ENCODE measurements at regions not wholly inside any gene's neighbourhood (a gene's known extent, or its start where the extent isn't known, plus 50 kb on each side); places are given as distances from the start of the nearest gene placed in this dataset.

GRCh38 chr1:106173101-106173500 is 883.4 kb upstream of the PRMT6 start:
- no peak for FAIRE-seq
- DNase-seq (ENCODE audit: insufficient read length, low spot score) = no peak

GRCh38 chr1:106178791-106179190 is 877.7 kb upstream of the PRMT6 start:
- FAIRE-seq (no peak), DNase-seq (ENCODE audit: insufficient read length, low spot score) (no peak)

- FAIRE-seq (no peak), DNase-seq (ENCODE audit: insufficient read length, low spot score) (no peak)
Measured at GRCh38 chr1:106181866-106182265, 874.6 kb upstream of the PRMT6 start.

DNA sequence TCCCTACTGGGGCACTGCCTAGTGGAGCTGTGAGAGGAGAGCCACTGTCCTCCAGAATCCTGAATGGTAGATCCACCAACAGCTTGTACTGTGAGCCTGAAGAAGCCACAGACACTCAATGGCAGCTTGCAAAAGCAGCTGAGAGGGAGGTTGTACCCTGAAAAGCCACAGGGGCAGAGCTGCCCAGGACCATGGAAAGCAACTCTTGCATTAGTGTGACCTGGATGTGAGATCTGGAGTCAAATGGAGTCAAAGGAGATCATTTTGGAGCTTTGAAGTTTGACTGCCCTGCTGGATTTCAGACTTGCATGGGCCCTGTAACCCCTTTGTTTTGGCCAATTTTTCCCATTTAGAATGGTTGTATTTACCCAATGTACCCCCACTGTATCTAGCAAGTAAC is 871.4 kb upstream of the PRMT6 start:
- DNase-seq (ENCODE audit: insufficient read length, low spot score) (no peak), FAIRE-seq (no peak)

DNA sequence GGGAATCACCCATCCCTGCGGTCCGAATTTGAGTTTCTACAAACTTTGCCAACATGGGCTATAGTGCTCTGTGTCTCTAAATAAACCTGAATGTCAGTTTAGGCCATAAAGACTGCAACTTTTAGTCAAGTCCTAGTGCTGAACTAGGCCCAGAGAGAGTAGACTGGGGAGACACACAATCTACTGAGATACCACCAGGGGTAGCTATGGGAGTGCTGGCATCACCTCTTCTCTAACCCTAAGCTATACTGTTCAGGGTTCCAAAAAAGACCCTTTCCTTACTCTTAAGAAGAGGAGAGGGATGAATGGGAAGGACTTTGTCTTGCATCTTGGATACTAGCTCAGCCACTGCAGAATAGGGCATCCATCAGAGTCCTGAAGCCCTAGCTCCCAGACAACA is 866.7 kb upstream of the PRMT6 start:
- DNase-seq (ENCODE audit: insufficient read length, low spot score) (no peak), FAIRE-seq (no peak)

DNA sequence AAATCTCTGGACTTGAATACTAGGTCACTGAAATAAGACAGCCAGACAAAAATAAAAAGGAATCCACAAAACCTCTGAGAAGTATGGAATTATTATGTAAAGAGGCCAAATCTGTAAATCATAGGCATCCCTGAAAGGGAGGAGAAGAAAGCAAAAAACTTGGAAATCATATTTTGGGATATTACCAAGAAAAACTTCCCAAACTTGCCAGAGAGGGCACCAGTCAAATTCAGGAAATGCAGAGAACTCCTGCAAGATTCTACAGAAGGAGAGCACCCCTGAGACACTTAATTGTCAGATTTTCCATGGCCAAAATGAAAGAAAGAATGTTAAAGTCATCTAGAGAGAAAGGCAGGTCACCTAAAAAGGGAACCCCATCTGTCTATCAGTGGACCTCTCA is 862.3 kb upstream of the PRMT6 start:
- FAIRE-seq (no peak), DNase-seq (ENCODE audit: insufficient read length, low spot score) (no peak)

GRCh38 chr1:106200711-106201110 is 855.8 kb upstream of the PRMT6 start:
- DNase-seq (ENCODE audit: insufficient read length, low spot score) = no peak
- no peak for FAIRE-seq

DNA sequence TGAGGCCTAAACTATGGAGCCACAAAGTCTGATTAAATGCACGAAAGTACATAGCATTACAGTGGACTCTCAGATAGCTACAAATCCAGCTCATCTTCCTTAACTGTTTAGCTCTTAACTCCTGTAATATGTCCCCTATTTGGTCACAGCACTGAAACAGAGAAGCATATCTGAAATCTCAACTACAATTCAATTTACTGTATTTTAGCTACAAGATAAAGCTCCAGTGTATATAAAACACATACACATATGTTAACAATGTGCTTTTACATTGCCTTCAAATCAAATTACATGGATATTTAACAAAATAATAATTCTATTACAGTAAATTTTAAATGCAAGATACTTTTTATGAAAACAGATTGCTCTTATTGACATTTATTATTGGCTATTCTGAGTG is 849.3 kb upstream of the PRMT6 start:
- DNase-seq (ENCODE audit: insufficient read length, low spot score) = no peak
- no peak for FAIRE-seq

- no peak for FAIRE-seq
- no peak for DNase-seq (ENCODE audit: insufficient read length, low spot score)
Measured at GRCh38 chr1:106217765-106218164, 838.7 kb upstream of the PRMT6 start.

DNA sequence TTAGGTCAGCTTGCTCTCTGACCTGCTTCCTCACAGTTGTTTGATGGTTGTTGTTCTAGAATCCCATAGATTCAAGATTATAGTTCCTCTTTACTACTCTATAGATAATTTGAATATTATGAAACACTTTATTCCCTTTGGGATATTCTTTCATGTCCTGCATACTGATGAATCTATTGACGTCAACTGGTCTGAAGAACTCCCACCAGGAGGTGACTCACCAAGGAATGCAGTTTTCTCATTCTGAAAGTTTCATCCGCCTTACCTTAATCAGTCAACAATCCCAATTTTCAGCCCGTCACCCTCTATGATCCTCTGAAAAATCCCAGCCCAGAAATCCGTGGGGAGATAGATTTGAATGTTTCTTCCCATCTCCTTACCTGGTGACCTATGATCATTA is 834.1 kb upstream of the PRMT6 start:
- FAIRE-seq = no peak
- no peak for DNase-seq (ENCODE audit: insufficient read length, low spot score)

DNA sequence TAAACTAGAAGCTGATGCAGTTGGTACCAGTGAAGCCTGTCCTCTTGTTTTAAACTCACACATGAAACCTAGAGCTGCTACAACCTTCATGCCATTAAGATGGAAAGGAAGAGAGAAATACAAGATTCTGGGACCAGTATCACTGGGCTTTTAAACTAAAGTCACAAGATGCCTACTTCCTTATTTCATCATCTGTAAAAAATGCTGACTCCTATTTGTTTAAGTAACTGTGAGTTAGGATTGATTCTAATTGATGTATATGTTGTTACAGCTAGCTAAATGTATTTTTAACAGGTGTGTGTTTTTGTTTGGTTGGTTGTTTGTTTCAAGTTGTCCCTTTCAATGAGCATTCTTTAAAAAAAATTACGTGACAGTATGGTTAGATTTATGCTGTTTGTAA is 833.3 kb upstream of the PRMT6 start:
- no peak for FAIRE-seq

DNA sequence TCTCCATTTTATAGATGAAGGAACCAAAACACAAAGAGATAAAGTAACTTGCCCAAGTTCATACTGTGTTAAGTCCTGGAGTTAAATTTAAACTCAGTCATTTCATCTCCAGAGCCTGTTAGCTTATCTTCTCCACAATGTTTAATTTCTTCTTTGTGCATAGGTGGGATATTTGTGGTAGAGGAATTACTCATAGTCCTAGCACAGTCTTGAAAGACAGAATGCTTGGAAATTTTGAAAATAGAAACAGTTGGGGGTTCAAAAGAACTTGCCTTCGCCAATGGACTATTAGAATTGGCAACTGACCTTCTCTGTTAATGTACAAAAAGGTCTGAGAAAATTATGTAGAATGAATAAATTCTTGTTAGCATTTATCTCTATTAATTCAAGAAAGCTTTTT is 832.0 kb upstream of the PRMT6 start:
- DNase-seq (ENCODE audit: insufficient read length, low spot score) (no peak), FAIRE-seq (no peak)

More for the DNA sequence above, 833.3 kb upstream of the PRMT6 start:
- DNase-seq (ENCODE audit: insufficient read length, low spot score) = no peak

DNA sequence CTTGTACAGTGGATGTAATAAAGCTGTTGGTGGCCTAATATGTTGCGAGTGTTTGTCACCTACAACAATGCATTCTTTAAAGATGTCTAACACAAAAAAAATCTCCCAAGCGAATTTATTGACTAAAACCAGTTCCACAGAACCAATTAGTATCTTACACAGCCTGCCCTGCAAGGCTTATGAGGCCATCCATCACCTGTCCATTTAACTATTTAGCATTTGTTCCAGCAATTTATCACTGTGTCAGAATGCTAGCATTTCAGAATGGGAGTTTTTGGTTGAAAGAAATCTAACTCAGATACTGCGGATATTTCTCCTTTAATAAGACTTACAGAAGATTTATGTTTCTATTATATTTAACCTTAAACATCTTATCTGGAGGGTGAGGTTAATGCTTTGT is 831.1 kb upstream of the PRMT6 start:
- DNase-seq (ENCODE audit: insufficient read length, low spot score) = no peak
- no peak for FAIRE-seq

DNA sequence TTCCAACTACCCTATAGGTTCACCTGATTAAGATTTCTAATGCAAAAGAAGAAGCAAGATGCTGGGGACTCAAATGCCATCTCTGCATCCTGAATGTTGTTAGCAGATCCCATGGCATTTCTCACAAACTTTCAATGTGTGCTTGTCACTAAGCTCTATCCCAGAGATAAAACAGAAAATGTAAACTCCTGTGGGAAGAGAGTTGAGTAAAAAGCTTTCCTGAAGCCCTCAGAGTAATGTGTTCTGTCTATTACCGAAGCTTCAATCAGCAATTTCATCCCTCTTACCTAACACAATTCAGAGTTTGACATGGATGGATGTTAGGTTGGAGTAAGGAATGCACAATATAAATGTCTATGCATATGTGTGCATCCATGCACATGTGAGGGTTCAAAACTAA is 829.9 kb upstream of the PRMT6 start:
- FAIRE-seq (no peak), DNase-seq (ENCODE audit: insufficient read length, low spot score) (no peak)

DNA sequence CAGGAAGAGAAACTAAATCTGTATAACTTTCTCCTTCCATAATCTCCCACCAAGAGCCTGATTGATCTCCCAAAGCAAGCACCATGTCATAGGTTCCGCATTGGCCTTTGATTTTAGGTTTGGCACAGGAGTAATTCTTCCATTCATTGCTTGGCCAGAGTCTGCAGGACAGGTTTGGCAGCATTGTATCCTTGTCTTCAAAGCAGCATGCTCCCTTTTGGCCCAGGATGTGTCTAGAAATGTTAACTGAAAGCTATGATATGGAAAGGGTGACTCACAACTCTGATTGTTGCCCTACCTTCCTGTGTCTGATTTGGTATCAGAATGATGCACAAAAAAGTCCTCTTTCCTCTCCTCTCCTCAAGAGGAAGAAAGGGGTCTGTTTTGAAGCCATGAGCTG is 824.3 kb upstream of the PRMT6 start:
- DNase-seq (ENCODE audit: insufficient read length, low spot score) = no peak
- no peak for FAIRE-seq

DNA sequence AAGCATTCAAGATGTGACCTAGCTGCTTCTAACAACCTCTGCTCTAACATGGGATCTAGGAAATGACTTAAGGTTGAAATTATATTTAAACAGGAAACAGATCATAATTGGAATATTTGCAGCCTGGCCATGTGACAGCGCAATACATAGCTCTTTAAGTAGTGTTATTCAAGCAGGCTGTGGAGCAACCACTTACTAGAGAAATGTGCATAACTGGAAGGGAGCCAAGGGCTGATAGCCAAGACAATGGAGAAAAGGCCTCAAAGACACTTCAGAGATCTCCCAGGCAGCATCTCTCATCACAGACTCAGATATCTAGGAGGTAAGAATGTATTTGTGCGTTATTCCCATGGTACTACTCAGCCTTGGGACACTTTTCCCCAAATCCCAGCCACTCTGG is 823.0 kb upstream of the PRMT6 start:
- DNase-seq (ENCODE audit: insufficient read length, low spot score) (no peak), FAIRE-seq (no peak)

GRCh38 chr1:106249365-106249764 is 807.1 kb upstream of the PRMT6 start:
- FAIRE-seq = no peak
- no peak for DNase-seq (ENCODE audit: insufficient read length, low spot score)

- DNase-seq (ENCODE audit: insufficient read length, low spot score) (no peak), FAIRE-seq (no peak)
Measured at GRCh38 chr1:106249810-106250209, 806.7 kb upstream of the PRMT6 start.

DNA sequence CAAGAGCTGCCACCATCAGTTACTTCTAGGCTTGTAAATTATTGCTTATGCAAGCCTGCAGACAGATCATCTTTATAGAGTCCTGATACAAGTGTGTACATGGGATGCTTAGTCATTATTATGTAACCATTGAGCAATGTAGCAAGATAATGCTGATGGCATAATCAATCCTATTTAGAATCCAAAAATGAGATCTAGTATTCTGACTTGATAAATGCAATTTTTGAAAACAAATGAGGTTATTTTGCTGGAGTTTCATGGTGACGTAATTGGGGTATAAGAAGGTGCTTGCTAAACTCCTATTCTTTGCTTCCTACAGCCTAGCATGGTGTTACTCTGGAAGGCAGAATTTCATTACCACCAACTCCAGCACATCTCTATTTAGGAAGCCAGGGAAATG is 801.7 kb upstream of the PRMT6 start:
- DNase-seq (ENCODE audit: insufficient read length, low spot score) = no peak
- FAIRE-seq = no peak

- DNase-seq (ENCODE audit: insufficient read length, low spot score) (no peak), FAIRE-seq (no peak)
Measured at GRCh38 chr1:106266786-106267185, 789.7 kb upstream of the PRMT6 start.

DNA sequence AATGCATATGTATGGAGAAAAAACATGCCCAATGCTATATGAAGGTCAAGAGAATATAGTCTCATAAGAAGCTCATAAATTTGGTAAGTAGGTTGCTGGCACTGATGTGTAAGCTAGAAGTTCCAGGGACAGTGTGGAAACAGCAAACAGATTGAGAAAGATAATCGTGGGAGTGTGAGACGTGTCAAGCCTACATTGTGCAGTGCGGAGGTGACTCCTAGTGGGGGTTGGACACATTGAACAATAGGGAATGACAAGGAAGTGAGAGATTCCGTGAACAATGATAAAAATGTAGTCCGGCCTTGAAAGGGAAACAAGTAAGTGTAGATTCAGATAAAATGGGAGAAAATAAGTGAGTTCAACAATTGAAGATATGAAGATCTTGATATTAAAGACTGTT is 788.4 kb upstream of the PRMT6 start:
- no peak for FAIRE-seq

DNA sequence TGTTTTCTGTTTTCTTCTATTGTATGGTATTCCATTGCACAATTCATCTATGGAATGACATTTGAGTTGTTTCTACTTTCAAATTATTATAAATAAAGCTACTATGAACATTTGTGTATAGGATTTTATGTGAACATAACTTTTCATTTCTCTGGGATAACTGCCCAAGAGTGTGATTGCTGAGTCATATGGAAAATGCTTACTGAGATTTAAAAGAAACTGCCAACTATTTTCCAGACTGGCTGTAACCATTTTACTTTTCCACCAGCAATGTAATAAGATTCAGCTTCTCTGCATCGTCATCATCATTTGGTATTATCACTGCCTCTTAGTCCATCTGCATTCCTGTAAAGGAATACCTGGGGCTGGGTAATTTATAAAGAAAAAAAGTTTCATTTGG is 779.6 kb upstream of the PRMT6 start:
- DNase-seq (ENCODE audit: insufficient read length, low spot score) (no peak), FAIRE-seq (no peak)

More for the DNA sequence above, 788.4 kb upstream of the PRMT6 start:
- DNase-seq (ENCODE audit: insufficient read length, low spot score) = no peak

- no peak for DNase-seq (ENCODE audit: insufficient read length, low spot score)
Measured at GRCh38 chr1:106277786-106278185, 778.7 kb upstream of the PRMT6 start.

GRCh38 chr1:106278716-106279115 is 777.8 kb upstream of the PRMT6 start:
- DNase-seq (ENCODE audit: insufficient read length, low spot score) (no peak), FAIRE-seq (no peak)

More at GRCh38 chr1:106277786-106278185, 778.7 kb upstream of the PRMT6 start:
- FAIRE-seq = no peak
